Rectal smooth muscle tissue (tissue), 1 donor: ENCODE measurements at regions not wholly inside any gene's neighbourhood (a gene's known extent, or its start where the extent isn't known, plus 50 kb on each side); places are given as distances from the start of the nearest gene placed in this dataset.

Experiments
- H3K27ac ChIP-seq: one replicate; pipeline ENCODE4 v1.7.0; 2013; ENCODE audit warnings: low read depth, low read length, inconsistent platforms
- H3K27me3 ChIP-seq: one replicate; pipeline ENCODE4 v1.7.0; 2013; ENCODE audit warnings: low read length; ENCODE audit not compliant: control insufficient read depth, insufficient read depth
- H3K36me3 ChIP-seq: one replicate; pipeline ENCODE4 v1.7.0; 2013; ENCODE audit warnings: low read length; ENCODE audit not compliant: control insufficient read depth, insufficient read depth
- H3K4me1 ChIP-seq: one replicate; pipeline ENCODE4 v1.7.0; 2013; ENCODE audit warnings: low read length; ENCODE audit not compliant: control insufficient read depth, insufficient read depth
- H3K4me3 ChIP-seq: one replicate; pipeline ENCODE4 v1.7.0; 2013; ENCODE audit warnings: low read length
- H3K9ac ChIP-seq: one replicate; pipeline ENCODE4 v1.7.0; 2013; ENCODE audit warnings: low read length

GRCh38 chr2:215617060-215617824 lies 181.4 kb upstream of the FN1 start:
- no peaks in the 10 kb centered on the region for H3K36me3 ChIP-seq
- H3K4me3 ChIP-seq = no peak overlapping the region
- no peak overlapping the region for H3K9ac ChIP-seq
- no peaks in the 10 kb centered on the region for H3K27me3 ChIP-seq
- H3K4me1 ChIP-seq = peaks cover 5% of the 10 kb centered on the region
- H3K27ac ChIP-seq = no peak overlapping the region

- H3K4me1 ChIP-seq = peaks cover 5% of the 10 kb centered on the region
- no peak overlapping the region for H3K9ac ChIP-seq
- no peak overlapping the region for H3K4me3 ChIP-seq
- no peak overlapping the region for H3K27ac ChIP-seq
- no peaks in the 10 kb centered on the region for H3K27me3 ChIP-seq
- no peaks in the 10 kb centered on the region for H3K36me3 ChIP-seq
Measured at GRCh38 chr2:215615803-215616174, 179.9 kb upstream of the FN1 start.

GRCh38 chr2:215615067-215615802 lies 179.4 kb upstream of the FN1 start:
- Histone ChIP-seq H3K4me3 (no peak overlapping the region), H3K27ac (no peak overlapping the region), H3K27me3 (no peaks in the 10 kb centered on the region), H3K36me3 (no peaks in the 10 kb centered on the region), H3K4me1 (peaks cover 5% of the 10 kb centered on the region), H3K9ac (no peak overlapping the region)

GRCh38 chr2:215614296-215614695 lies 178.4 kb upstream of the FN1 start:
- H3K27me3 ChIP-seq = no peaks in the 10 kb centered on the region
- no peak overlapping the region for H3K9ac ChIP-seq
- no peaks in the 10 kb centered on the region for H3K36me3 ChIP-seq

GRCh38 chr2:215613888-215614287 lies 178.0 kb upstream of the FN1 start:
- H3K4me1 ChIP-seq = peaks cover under 1% of the 10 kb centered on the region
- H3K36me3 ChIP-seq = no peaks in the 10 kb centered on the region
- no peak overlapping the region for H3K9ac ChIP-seq
- H3K27ac ChIP-seq = no peak overlapping the region
- no peaks in the 10 kb centered on the region for H3K27me3 ChIP-seq
- H3K4me3 ChIP-seq = no peak overlapping the region

More at GRCh38 chr2:215614296-215614695, 178.4 kb upstream of the FN1 start:
- no peak overlapping the region for H3K4me3 ChIP-seq
- peaks cover 5% of the 10 kb centered on the region for H3K4me1 ChIP-seq
- H3K27ac ChIP-seq = no peak overlapping the region

- Histone ChIP-seq H3K36me3 (no peaks in the 10 kb centered on the region), H3K27ac (no peak overlapping the region), H3K9ac (no peak overlapping the region), H3K4me3 (no peak overlapping the region), H3K4me1 (no peaks in the 10 kb centered on the region), H3K27me3 (no peaks in the 10 kb centered on the region)
Measured at GRCh38 chr2:215613280-215613679, 177.4 kb upstream of the FN1 start.

- Histone ChIP-seq H3K27ac (no peak overlapping the region), H3K27me3 (no peaks in the 10 kb centered on the region), H3K9ac (no peak overlapping the region), H3K4me3 (no peak overlapping the region), H3K4me1 (no peaks in the 10 kb centered on the region), H3K36me3 (no peaks in the 10 kb centered on the region)
Measured at GRCh38 chr2:215612786-215613185, 176.9 kb upstream of the FN1 start.

- Histone ChIP-seq H3K9ac (no peak overlapping the region), H3K4me1 (no peaks in the 10 kb centered on the region), H3K4me3 (no peak overlapping the region), H3K27ac (no peak overlapping the region), H3K27me3 (no peaks in the 10 kb centered on the region), H3K36me3 (no peaks in the 10 kb centered on the region)
Measured at GRCh38 chr2:215611609-215612386, 175.9 kb upstream of the FN1 start.

GRCh38 chr2:215609089-215610032 lies 173.5 kb upstream of the FN1 start:
- Histone ChIP-seq H3K4me1 (no peaks in the 10 kb centered on the region), H3K36me3 (no peaks in the 10 kb centered on the region), H3K4me3 (no peak overlapping the region), H3K27me3 (no peaks in the 10 kb centered on the region), H3K27ac (no peak overlapping the region), H3K9ac (no peak overlapping the region)

GRCh38 chr2:215607766-215608165 lies 171.9 kb upstream of the FN1 start:
- Histone ChIP-seq H3K27ac (no peak overlapping the region), H3K4me1 (no peaks in the 10 kb centered on the region), H3K9ac (no peak overlapping the region), H3K36me3 (no peaks in the 10 kb centered on the region), H3K27me3 (no peaks in the 10 kb centered on the region), H3K4me3 (no peak overlapping the region)

GRCh38 chr2:215606219-215606618 lies 170.4 kb upstream of the FN1 start:
- Histone ChIP-seq H3K9ac (no peak overlapping the region), H3K36me3 (no peaks in the 10 kb centered on the region), H3K27me3 (no peaks in the 10 kb centered on the region), H3K27ac (no peak overlapping the region), H3K4me3 (no peak overlapping the region), H3K4me1 (no peaks in the 10 kb centered on the region)
